HEK293 (cell line): ENCODE measurements at regions not wholly inside any gene's neighbourhood (a gene's known extent, or its start where the extent isn't known, plus 50 kb on each side); places are given as distances from the start of the nearest gene placed in this dataset.

ENCODE experiments used
- CTCF ChIA-PET: fragments of 350-600 bp; formaldehyde crosslinking; extraction: SDS; loops from one replicate; lab custom pipeline; 2021; ENCODE audit warnings: antibody characterized with exemption; lab: Yijun Ruan, JAX
- POLR2A ChIA-PET: fragments of 300-600 bp; formaldehyde crosslinking; extraction: SDS; loops from one replicate; lab custom pipeline; 2020; ENCODE audit warnings: antibody characterized with exemption, inconsistent platforms; lab: Yijun Ruan, JAX
- H3K27ac ChIP-seq: fragments of 200-500 bp; sonication (Bioruptor generic); 2 replicates; pipeline ENCODE4 v1.5.1; 2014; ENCODE audit warnings: low read depth, low read length, control low read depth, inconsistent platforms; ENCODE audit errors: extremely low read depth
- H3K36me3 ChIP-seq, 2 experiments: fragments of 200-500 bp in 1 of 2; sonication (Bioruptor generic) in 1 of 2; 1 replicate in 1 of 2; 2 replicates in 1 of 2; pipeline ENCODE4 v1.5.1; 2014 to 2017; ENCODE audit warnings: inconsistent platforms in 2 of 2, low read length in 2 of 2; ENCODE audit not compliant: control insufficient read depth in 2 of 2, insufficient read depth in 1 of 2
- H3K4me1 ChIP-seq: fragments of 200-500 bp; sonication (Bioruptor generic); 2 replicates; pipeline ENCODE4 v1.5.1; 2014; ENCODE audit warnings: mild to moderate bottlenecking, low read length, inconsistent platforms; ENCODE audit not compliant: control insufficient read depth, insufficient read depth
- H3K4me3 ChIP-seq: 2 replicates; pipeline ENCODE4 v1.5.1; 2011; ENCODE audit warnings: low read depth, mild to moderate bottlenecking, control low read depth, low read length, moderate library complexity
- H3K9me3 ChIP-seq: fragments of 200-500 bp; sonication (Bioruptor generic); 2 replicates; pipeline ENCODE4 v1.5.1; 2014; ENCODE audit warnings: low read depth, low read length, inconsistent platforms; ENCODE audit not compliant: control insufficient read depth, insufficient read depth
- GFI1B ChIP-seq: fragments of 450-650 bp; formaldehyde crosslinking; IDR thresholded peaks from 2 replicates; pipeline ENCODE4 v1.5.1; 2016; ENCODE audit warnings: missing biosample characterization, missing genetic modification characterization
- GLI4 ChIP-seq: fragments of 450-650 bp; formaldehyde crosslinking; IDR thresholded peaks from 2 replicates; pipeline ENCODE4 v1.5.1; 2016; ENCODE audit warnings: missing biosample characterization, missing genetic modification characterization
- KLF1 ChIP-seq: fragments of 450-650 bp; formaldehyde crosslinking; IDR thresholded peaks from 2 replicates; pipeline ENCODE4 v1.5.1; 2016; ENCODE audit warnings: missing biosample characterization, missing genetic modification characterization
- ZNF202 ChIP-seq: fragments of 450-650 bp; formaldehyde crosslinking; IDR thresholded peaks from 2 replicates; pipeline ENCODE4 v1.5.1; 2016; ENCODE audit warnings: missing biosample characterization, missing genetic modification characterization, borderline replicate concordance
- ZNF433 ChIP-seq: fragments of 450-650 bp; formaldehyde crosslinking; IDR thresholded peaks from 2 replicates; pipeline ENCODE4 v1.5.1; 2016; ENCODE audit warnings: missing biosample characterization, missing genetic modification characterization, low read depth
- ZNF501 ChIP-seq: fragments of 450-650 bp; formaldehyde crosslinking; IDR thresholded peaks from 2 replicates; pipeline ENCODE4 v1.5.1; 2016; ENCODE audit warnings: missing biosample characterization, missing genetic modification characterization
- ZNF529 ChIP-seq: fragments of 450-650 bp; formaldehyde crosslinking; IDR thresholded peaks from 2 replicates; pipeline ENCODE4 v1.5.1; 2017; ENCODE audit warnings: missing genetic modification characterization, missing biosample characterization; ENCODE audit not compliant: insufficient replicate concordance
- ZNF654 ChIP-seq: fragments of 450-650 bp; formaldehyde crosslinking; IDR thresholded peaks from 2 replicates; pipeline ENCODE4 v1.5.1; 2016; ENCODE audit warnings: low read depth, missing biosample characterization, missing genetic modification characterization
- ZNF660 ChIP-seq: fragments of 450-650 bp; IDR thresholded peaks from 2 replicates; pipeline ENCODE4 v1.5.1; 2018; ENCODE audit warnings: missing biosample characterization, mild to moderate bottlenecking, missing genetic modification characterization
- ZSCAN30 ChIP-seq: fragments of 450-650 bp; IDR thresholded peaks from 2 replicates; pipeline ENCODE4 v1.5.1; 2018; ENCODE audit warnings: missing biosample characterization, mild to moderate bottlenecking, missing genetic modification characterization, moderate library complexity
- TF ChIP-seq, protein P1 (sequence below): fragments of 450-650 bp; formaldehyde crosslinking; IDR thresholded peaks from 2 replicates; pipeline ENCODE4 v1.5.1; 2016; ENCODE audit warnings: missing biosample characterization, missing genetic modification characterization
- TF ChIP-seq, protein P2 (sequence below): fragments of 450-650 bp; formaldehyde crosslinking; IDR thresholded peaks from 2 replicates; pipeline ENCODE4 v1.5.1; 2016; ENCODE audit warnings: missing biosample characterization, missing genetic modification characterization, borderline replicate concordance
- TF ChIP-seq, protein P3 (sequence below): fragments of 450-650 bp; formaldehyde crosslinking; IDR thresholded peaks from 2 replicates; pipeline ENCODE4 v1.5.1; 2016; ENCODE audit warnings: missing biosample characterization, missing genetic modification characterization

DNA sequence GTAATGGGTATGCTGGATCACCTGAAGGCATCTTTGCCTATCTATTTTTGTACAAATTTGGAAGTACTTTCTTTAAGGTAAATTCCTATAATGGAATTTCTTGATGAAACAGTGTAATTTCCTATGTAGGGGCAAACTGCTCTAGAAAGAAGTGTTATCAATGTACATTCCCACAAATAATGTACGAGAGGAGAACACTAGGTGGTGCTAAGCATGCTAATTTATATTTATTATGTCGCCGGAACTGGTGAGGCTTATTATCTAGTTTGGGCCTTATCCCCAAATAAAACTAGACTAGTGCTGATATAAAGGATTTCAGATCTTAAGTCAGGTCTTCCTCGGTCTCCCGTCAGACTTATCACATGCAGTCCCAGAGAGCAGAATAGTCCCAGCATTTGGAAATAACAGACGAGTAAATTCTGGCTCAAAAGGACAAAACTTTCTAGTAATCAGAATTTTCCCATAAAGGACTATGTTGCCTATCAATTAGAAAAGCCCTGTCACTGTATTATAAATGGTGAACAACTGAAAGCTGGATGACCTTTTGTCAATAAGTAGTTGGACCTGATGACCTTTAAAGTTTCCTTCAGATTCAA is 86.9 kb upstream of the RBBP8 start:
- CTCF ChIA-PET: interaction anchor here (0.6 to 1.8 kb wide), 11 partner anchors 16 to 159 kb away, joined by 3 to 9 read pairs (median 3); no protein-coding TSS in a partner anchor
- no peak for TF ChIP-seq GFI1B (tag by site-specific recombination)
- TF ChIP-seq ZNF654 (tag by site-specific recombination): peak; percentile 45; the same call in 1 of the 2 replicates
- 0 out of 2 replicates have a peak, but pooled peaks have one; percentile 27 for TF ChIP-seq ZNF660 (tag by site-specific recombination)
- H3K27ac ChIP-seq: no peak overlapping the region
- no peaks in the 10 kb centered on the region for H3K9me3 ChIP-seq
- no peaks in the 10 kb centered on the region for H3K36me3 ChIP-seq
- H3K4me3 ChIP-seq: no peak overlapping the region
- H3K4me1 ChIP-seq: peaks cover 2% of the 10 kb centered on the region; the same call in 1 of the 2 replicates
- POLR2A ChIA-PET: no interaction called here

DNA sequence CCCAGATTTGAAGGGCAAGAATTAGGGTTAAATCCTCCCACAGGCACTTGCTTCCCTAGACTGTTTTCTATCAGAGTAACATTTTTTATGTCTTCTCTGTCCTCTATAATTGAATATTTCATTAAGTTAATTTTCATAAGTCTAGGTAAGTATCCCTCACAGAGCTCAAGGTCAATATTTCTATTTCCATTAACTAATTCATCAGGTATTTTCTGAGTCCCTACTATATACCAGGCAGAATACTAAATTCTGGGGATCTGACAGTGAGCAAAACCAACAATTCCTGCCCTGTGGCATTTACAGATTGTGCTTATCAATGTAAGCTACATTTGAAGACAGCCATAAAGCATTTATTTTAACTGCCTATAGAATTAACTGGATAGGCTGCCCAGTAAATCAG is 86.4 kb upstream of the RBBP8 start:
- Histone ChIP-seq H3K9me3 (no peaks in the 10 kb centered on the region), H3K36me3 (no peaks in the 10 kb centered on the region), H3K4me1 (peaks cover 2% of the 10 kb centered on the region; the same call in 1 of the 2 replicates), H3K4me3 (no peak overlapping the region), H3K27ac (no peak overlapping the region)
- ChIA-PET CTCF (interaction anchor here (0.6 to 1.8 kb wide), 8 partner anchors 16 to 136 kb away, joined by 3 to 9 read pairs (median 3); no protein-coding TSS in a partner anchor), POLR2A (no interaction called here)
- TF ChIP-seq, protein P1, sequence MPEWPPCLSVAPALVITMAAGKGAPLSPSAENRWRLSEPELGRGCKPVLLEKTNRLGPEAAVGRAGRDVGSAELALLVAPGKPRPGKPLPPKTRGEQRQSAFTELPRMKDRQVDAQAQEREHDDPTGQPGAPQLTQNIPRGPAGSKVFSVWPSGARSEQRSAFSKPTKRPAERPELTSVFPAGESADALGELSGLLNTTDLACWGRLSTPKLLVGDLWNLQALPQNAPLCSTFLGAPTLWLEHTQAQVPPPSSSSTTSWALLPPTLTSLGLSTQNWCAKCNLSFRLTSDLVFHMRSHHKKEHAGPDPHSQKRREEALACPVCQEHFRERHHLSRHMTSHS (tag by site-specific recombination): no peak
- TF ChIP-seq KLF1 (no peak), ZNF501 (tag by site-specific recombination) (no peak), GLI4 (tag by site-specific recombination) (no peak), ZSCAN30 (no peak), ZNF202 (tag by site-specific recombination) (no peak)
- TF ChIP-seq, protein P2, sequence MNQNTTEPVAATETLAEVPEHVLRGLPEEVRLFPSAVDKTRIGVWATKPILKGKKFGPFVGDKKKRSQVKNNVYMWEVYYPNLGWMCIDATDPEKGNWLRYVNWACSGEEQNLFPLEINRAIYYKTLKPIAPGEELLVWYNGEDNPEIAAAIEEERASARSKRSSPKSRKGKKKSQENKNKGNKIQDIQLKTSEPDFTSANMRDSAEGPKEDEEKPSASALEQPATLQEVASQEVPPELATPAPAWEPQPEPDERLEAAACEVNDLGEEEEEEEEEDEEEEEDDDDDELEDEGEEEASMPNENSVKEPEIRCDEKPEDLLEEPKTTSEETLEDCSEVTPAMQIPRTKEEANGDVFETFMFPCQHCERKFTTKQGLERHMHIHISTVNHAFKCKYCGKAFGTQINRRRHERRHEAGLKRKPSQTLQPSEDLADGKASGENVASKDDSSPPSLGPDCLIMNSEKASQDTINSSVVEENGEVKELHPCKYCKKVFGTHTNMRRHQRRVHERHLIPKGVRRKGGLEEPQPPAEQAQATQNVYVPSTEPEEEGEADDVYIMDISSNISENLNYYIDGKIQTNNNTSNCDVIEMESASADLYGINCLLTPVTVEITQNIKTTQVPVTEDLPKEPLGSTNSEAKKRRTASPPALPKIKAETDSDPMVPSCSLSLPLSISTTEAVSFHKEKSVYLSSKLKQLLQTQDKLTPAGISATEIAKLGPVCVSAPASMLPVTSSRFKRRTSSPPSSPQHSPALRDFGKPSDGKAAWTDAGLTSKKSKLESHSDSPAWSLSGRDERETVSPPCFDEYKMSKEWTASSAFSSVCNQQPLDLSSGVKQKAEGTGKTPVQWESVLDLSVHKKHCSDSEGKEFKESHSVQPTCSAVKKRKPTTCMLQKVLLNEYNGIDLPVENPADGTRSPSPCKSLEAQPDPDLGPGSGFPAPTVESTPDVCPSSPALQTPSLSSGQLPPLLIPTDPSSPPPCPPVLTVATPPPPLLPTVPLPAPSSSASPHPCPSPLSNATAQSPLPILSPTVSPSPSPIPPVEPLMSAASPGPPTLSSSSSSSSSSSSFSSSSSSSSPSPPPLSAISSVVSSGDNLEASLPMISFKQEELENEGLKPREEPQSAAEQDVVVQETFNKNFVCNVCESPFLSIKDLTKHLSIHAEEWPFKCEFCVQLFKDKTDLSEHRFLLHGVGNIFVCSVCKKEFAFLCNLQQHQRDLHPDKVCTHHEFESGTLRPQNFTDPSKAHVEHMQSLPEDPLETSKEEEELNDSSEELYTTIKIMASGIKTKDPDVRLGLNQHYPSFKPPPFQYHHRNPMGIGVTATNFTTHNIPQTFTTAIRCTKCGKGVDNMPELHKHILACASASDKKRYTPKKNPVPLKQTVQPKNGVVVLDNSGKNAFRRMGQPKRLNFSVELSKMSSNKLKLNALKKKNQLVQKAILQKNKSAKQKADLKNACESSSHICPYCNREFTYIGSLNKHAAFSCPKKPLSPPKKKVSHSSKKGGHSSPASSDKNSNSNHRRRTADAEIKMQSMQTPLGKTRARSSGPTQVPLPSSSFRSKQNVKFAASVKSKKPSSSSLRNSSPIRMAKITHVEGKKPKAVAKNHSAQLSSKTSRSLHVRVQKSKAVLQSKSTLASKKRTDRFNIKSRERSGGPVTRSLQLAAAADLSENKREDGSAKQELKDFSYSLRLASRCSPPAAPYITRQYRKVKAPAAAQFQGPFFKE (tag by site-specific recombination): no peak

DNA sequence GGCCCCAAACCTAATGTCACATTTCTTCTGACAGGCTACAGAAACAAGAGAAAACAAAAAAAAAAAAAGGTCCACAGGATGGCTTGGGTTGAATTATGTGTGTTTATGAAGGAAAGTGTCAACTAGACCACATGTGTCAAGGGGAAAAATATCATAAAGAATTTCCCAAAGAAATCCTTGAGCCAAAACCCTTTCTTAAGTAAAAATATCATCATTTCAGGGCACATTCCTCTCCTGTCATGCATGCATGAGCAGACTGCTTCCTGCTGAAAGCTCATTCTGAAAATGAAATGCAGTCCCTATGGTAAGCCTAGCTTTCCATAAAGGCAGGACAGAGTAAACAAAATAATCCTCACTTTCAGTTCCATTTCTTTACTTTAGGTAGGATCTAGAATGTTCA is 85.7 kb upstream of the RBBP8 start:
- CTCF ChIA-PET: interaction anchor here (0.5 to 1.9 kb wide), 9 partner anchors 10 to 277 kb away, joined by 3 to 8 read pairs (median 4); no protein-coding TSS in a partner anchor
- H3K4me1 ChIP-seq: peaks cover 2% of the 10 kb centered on the region; the same call in 1 of the 2 replicates
- POLR2A ChIA-PET: no interaction called here
- H3K27ac ChIP-seq: no peak overlapping the region
- H3K4me3 ChIP-seq: no peak overlapping the region
- TF ChIP-seq ZNF529 (tag by site-specific recombination): no peak
- TF ChIP-seq, protein P3, sequence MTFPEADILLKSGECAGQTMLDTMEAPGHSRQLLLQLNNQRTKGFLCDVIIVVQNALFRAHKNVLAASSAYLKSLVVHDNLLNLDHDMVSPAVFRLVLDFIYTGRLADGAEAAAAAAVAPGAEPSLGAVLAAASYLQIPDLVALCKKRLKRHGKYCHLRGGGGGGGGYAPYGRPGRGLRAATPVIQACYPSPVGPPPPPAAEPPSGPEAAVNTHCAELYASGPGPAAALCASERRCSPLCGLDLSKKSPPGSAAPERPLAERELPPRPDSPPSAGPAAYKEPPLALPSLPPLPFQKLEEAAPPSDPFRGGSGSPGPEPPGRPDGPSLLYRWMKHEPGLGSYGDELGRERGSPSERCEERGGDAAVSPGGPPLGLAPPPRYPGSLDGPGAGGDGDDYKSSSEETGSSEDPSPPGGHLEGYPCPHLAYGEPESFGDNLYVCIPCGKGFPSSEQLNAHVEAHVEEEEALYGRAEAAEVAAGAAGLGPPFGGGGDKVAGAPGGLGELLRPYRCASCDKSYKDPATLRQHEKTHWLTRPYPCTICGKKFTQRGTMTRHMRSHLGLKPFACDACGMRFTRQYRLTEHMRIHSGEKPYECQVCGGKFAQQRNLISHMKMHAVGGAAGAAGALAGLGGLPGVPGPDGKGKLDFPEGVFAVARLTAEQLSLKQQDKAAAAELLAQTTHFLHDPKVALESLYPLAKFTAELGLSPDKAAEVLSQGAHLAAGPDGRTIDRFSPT (tag by site-specific recombination): no peak
- no peak for TF ChIP-seq ZNF433
- no peaks in the 10 kb centered on the region for H3K36me3 ChIP-seq
- no peaks in the 10 kb centered on the region for H3K9me3 ChIP-seq
